HEK293 (cell line): ENCODE measurements at regions not wholly inside any gene's neighbourhood (a gene's known extent, or its start where the extent isn't known, plus 50 kb on each side); places are given as distances from the start of the nearest gene placed in this dataset.

Experiments
- BCL6B ChIP-seq: fragments of 450-650 bp; formaldehyde crosslinking; IDR thresholded peaks from 2 replicates; pipeline ENCODE4 v1.5.1; 2017; ENCODE audit warnings: missing biosample characterization, missing genetic modification characterization
- CTCF ChIP-seq: fragments of 450-650 bp; formaldehyde crosslinking; IDR thresholded peaks from 2 replicates; pipeline ENCODE4 v1.5.1; 2016; ENCODE audit warnings: missing biosample characterization, missing genetic modification characterization
- REST ChIP-seq: fragments of 450-650 bp; formaldehyde crosslinking; IDR thresholded peaks from 2 replicates; pipeline ENCODE4 v1.5.1; 2016; ENCODE audit warnings: missing biosample characterization, missing genetic modification characterization
- YY1 ChIP-seq: fragments of 450-650 bp; formaldehyde crosslinking; IDR thresholded peaks from 2 replicates; pipeline ENCODE4 v1.5.1; 2018; ENCODE audit warnings: missing biosample characterization, missing genetic modification characterization
- ZBTB21 ChIP-seq: fragments of 450-650 bp; formaldehyde crosslinking; IDR thresholded peaks from 2 replicates; pipeline ENCODE4 v1.5.1; 2017; ENCODE audit warnings: missing biosample characterization, missing genetic modification characterization
- ZNF133 ChIP-seq: fragments of 450-650 bp; formaldehyde crosslinking; IDR thresholded peaks from 2 replicates; pipeline ENCODE4 v1.5.1; 2016; ENCODE audit warnings: missing biosample characterization, missing genetic modification characterization
- ZNF138 ChIP-seq: fragments of 450-650 bp; formaldehyde crosslinking; IDR thresholded peaks from 2 replicates; pipeline ENCODE4 v1.5.1; 2016; ENCODE audit warnings: missing biosample characterization, missing genetic modification characterization, borderline replicate concordance
- ZNF184 ChIP-seq: fragments of 450-650 bp; IDR thresholded peaks from 2 replicates; pipeline ENCODE4 v1.5.1; 2018; ENCODE audit warnings: missing biosample characterization, mild to moderate bottlenecking, missing genetic modification characterization
- ZNF391 ChIP-seq: fragments of 450-650 bp; formaldehyde crosslinking; IDR thresholded peaks from 2 replicates; pipeline ENCODE4 v1.5.1; 2016; ENCODE audit warnings: low read depth, missing biosample characterization, missing genetic modification characterization, borderline replicate concordance
- ZNF677 ChIP-seq: fragments of 450-650 bp; IDR thresholded peaks from 2 replicates; pipeline ENCODE4 v1.5.0; 2018; ENCODE audit warnings: missing biosample characterization, mild to moderate bottlenecking, missing genetic modification characterization, moderate library complexity
- ZNF692 ChIP-seq: fragments of 450-650 bp; formaldehyde crosslinking; IDR thresholded peaks from 2 replicates; pipeline ENCODE4 v1.5.1; 2016; ENCODE audit warnings: missing biosample characterization, missing genetic modification characterization
- ZNF792 ChIP-seq: fragments of 450-650 bp; formaldehyde crosslinking; IDR thresholded peaks from 2 replicates; pipeline ENCODE4 v1.5.1; 2016; ENCODE audit warnings: missing biosample characterization, missing genetic modification characterization
- ZSCAN4 ChIP-seq: fragments of 450-650 bp; formaldehyde crosslinking; IDR thresholded peaks from 2 replicates; pipeline ENCODE4 v1.5.1; 2017; ENCODE audit warnings: missing biosample characterization, missing genetic modification characterization

GRCh38 chr7:47080816-47081215 is 501.1 kb downstream of the TNS3 start:
- TF ChIP-seq ZNF391 (tag by site-specific recombination) (no peak), CTCF (tag by site-specific recombination) (no peak), ZSCAN4 (tag by site-specific recombination) (no peak), YY1 (tag by site-specific recombination) (no peak), ZNF138 (no peak), ZNF133 (tag by site-specific recombination) (no peak), ZNF677 (tag by site-specific recombination) (no peak), BCL6B (tag by site-specific recombination) (no peak), ZNF792 (tag by site-specific recombination) (no peak), ZNF184 (tag by site-specific recombination) (no peak), ZBTB21 (tag by site-specific recombination) (no peak), REST (tag by site-specific recombination) (no peak), ZNF692 (tag by site-specific recombination) (no peak)
